Left lobe of liver (tissue), 2 donors: ENCODE measurements at regions not wholly inside any gene's neighbourhood (a gene's known extent, or its start where the extent isn't known, plus 50 kb on each side); places are given as distances from the start of the nearest gene placed in this dataset.

Source experiments
- ATAC-seq: fragments of 200-7000 bp; cut with Tn5 transposase; one replicate; pipeline ENCODE4 v1.9.1; 2020; ENCODE audit warnings: mild to moderate bottlenecking, moderate library complexity
- DNase-seq: peaks from one replicate; pipeline ENCODE4 v3.0.0-alpha.2; 2020; ENCODE audit warnings: low spot score
- donor health status: DM: no; HTN: no; CAD: no; lungs with moderate emphysema.
- donor health status: DM: no; HTN: yes; CAD: no.

DNA sequence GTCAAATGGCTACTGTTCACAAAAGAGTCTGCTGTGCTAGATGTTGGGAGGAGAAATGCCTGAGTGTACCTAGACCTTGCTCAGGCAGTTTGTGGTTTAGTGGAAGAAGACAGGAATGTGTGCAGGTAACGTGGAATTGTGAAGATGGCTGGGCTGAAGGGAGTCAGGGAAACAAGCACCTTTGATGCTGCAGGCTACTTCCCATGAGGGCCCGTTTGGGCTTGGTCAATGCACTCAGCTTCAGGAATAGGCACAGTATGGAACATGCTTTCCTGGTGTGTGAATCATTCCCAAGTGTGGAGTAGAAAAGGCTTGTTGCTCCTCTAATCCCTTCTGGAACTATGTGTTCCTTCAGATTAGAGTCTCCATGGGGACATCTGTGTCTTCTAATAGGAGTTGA lies 318.3 kb upstream of the MTNR1B start:
- DNase-seq (no peak), ATAC-seq (no peak)

DNA sequence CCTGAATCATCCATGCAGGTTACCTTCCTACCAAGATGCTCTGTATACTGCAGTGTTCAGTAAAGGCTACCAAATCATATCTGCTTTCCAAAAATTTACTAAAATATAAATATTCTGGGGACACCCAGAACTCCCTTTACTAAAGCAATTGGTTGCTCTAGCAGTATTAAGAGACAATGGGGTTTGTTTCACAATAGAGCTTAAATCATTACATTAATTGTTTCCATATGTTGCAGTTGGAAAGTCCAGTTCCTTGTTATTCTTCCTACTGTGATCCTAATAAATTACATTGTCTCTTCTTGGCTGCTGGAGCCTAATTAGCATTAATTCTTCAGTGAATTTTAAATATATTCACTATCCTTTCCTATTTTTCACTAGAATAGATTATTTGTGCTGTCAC lies 316.0 kb upstream of the MTNR1B start:
- DNase-seq (no peak), ATAC-seq (no peak)

DNA sequence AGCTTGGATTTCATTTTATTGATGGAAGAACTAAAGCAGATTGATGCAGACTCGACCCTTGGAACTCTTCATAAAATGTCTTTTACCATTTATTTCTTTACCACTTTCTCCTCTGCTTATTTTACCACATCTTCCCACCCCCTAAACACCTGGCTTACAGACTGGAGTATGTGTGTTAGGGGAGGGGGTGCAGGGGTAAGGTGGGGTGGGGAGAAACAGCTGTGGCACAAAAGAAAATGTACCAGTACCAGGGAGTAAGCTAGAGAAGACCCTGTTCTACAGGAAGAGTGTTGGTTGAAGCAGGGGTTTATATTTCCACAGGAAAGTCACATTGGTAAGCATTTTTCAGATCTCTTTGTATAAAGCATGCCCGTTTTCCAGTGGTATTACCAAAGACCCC lies 312.7 kb upstream of the MTNR1B start:
- DNase-seq (no peak), ATAC-seq (no peak)

DNA sequence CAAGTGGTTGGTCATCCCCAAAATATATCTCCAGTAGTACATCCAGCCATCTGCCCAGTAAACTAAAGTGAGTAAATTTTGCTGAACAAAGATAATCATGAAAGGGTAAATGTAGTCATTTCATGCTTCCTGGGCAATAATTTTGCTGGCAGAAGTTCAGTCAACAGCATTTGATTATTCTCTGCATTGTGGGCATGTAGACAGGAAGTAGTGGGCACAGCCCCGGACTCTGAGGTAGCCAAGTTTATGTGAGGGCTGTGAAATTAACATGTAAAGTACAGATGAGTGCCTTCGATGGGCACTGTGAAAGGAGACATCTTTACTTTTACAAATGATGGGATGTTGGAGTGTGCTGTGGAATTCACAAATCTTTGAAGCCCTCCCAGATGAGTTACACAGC lies 312.2 kb upstream of the MTNR1B start:
- DNase-seq, result no peak
- ATAC-seq, result no peak

DNA sequence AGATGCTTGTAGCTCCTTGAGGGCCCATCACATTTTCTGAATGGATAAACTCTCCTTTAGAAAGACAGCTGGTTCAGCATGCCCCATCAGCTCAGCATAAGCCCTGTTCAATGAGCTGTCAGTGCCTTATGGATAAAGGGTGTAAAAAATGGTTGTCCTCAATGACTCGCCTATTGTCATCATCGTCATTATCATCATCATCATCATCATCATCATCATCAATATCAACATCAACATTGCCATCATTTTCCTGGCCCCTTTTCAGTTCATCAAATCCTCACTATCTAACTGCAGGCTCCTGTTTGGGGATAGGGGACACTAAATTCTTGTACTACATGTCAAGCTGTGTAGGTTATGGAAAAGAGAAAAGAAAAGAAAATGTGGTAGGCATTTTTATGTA lies 310.7 kb upstream of the MTNR1B start:
- DNase-seq (no peak), ATAC-seq (no peak)

DNA sequence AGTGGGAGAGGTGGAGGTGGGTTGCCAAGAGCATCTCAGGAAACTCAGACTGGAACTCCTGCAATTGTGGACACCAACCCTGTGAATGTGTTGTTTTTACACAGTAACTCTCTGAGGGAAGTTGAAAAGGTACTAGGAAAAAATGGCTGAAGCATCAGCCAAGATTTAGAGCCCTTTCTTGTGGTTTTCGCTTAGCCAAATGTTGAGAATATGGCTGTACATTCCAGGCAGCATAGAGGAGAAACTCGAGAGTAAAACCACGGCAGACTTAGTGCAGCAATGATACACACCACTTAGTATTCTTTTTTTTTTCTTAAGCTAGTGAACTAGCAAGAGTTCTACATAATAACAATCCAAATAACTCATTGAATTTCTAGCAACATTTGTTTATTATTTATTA lies 309.7 kb upstream of the MTNR1B start:
- DNase-seq, result no peak
- ATAC-seq, result no peak

DNA sequence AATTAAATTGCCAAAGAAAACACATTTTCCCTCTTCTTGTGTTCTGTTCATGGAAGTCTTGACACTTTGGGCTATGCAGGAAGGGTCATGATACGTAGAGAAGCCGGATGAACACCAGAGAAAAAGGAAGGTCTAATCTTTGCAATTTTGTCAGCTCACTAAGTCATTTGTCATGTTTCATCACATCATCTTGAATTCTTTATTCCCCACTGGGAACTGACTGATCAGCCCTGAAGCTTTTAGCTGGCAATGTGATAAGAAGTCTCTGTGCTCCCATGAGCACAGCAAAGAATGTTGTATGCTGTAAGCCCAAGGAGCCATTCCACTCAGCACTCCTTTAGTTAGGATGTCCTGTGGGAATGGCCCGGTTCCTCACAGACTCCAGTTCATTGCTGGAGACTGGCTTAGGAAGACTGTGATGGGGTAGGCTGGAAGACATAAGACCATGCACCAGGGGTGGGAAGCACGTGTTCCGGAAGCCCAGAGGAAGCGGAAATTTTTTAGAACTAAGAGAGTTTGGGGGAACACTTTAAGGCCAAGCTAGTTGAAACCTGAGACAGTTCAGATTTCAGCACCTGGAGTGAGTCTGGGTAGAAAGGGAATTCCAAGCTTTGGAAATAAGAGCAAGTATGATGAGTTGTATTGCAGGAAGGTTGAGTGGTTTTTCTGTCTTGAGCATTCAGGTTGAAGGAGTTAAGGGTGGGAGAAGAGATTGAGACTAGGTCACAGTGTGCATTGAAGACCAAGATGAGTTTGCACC lies 306.7 kb upstream of the MTNR1B start:
- DNase-seq, result no peak

DNA sequence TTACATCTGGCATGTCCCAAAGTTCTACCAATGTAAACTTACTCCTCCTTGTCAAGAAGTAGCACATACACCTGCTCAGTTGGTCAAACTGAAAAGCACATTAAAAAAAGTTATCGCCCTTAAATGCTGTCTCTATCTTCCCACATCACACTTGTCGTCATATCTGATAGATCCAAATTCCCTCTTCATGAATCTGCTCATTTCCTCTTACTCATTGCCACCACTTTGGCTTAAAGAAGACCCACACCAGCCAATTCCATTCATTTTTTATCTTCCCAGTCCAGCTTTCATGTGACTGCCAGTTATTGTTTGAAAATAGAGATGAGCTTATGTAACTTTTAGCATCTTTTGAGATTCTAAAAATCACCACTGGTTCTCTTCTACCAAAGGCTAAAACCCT lies 305.9 kb upstream of the MTNR1B start:
- ATAC-seq (no peak), DNase-seq (no peak)

More for the DNA sequence above, 306.7 kb upstream of the MTNR1B start:
- ATAC-seq, result no peak

DNA sequence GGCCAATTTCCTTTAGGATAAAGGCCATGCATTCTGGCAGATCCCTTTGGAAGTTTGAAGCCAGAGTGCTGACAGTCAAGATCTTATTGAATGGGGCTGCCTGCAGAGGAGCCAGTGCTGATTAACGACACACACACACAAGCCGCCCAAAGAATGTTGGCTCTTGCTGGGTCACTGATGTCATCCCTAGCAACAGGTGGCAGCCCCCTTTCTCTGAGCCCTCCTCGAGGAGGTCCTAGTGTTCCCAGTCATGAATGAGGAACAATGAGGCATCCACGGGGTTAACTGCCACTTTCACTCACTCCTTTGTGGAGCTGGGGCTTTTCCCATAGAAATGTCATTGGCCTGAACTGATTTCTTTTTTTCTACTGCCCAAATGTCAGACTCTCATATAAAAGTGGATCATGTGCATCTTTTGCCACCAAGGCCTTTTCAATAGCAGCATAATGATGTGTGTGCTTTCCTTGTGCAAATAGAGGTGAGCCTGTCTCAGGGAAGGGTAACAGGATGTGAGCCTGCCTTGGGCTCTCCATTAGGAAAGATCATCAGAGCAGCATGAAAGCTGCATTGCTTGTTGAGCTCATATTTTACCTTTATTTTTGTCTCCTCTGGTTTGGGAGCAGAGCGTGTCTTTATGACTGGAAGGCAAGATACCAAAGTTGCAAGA lies 301.8 kb upstream of the MTNR1B start:
- no peak for ATAC-seq
- no peak for DNase-seq

DNA sequence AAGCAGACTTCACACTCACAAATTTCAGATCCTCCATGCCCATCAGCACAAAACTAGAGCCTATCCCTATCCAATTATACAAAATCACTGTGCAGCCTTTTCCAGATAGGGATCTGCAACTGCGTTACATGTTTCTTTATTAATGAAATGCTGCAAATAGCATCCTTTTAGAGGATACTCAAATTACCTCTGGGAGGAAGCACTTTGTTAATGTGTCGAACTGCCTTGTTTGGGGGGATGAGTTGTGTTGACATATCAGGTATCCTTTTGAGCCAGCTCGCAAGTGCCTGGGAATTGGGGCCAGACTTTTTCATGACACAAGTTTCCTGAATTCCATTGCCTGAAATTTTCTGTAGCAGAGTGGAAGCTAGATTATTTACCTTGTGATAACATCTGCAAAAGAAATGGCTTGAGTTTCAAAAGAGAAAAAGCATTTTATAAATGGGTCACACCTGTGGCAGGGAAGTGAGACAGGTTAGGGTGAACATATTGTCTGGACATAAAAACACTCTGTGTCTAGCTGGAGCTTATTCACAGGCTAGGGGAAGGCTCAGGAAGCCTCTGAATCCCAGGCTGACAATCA lies 299.1 kb upstream of the MTNR1B start:
- DNase-seq (no peak), ATAC-seq (no peak)

DNA sequence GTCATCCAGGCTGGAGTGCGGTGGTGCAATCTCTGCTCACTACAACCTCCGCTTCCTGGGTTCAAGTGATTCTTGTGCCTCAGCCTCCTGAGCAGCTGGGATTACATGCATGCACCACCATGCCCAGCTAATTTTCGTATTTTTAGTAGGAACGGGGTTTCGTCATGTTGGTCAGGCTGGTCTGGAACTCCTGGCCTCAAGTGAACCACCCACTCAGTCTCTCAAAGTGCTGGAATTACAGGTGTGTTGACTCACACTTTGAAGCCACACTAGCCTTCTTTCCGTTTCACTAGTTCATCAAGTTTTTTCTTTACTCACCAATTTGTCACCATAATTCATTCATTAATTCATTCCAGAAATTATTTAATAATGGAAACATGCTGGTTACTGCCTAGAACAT lies 298.4 kb upstream of the MTNR1B start:
- DNase-seq, result no peak
- no peak for ATAC-seq

DNA sequence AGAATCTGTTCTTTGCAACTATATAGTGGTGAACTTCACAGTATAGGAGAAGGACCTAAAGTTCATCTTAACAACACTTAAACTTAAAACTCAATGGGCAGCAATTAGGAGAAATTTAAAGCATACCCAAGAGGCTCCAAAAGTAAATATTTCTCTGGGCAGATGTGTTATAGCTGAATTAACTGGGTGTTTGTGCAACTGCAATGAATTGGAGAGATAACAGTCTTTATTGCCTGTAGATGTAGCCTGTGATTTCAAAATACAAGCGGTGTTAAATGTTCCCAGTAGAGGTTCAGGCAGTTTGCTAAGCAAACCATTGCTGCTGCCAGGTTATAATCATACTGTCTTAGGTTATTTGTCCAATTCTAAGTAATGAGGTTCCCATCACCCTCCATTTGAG lies 294.1 kb upstream of the MTNR1B start:
- no peak for ATAC-seq

DNA sequence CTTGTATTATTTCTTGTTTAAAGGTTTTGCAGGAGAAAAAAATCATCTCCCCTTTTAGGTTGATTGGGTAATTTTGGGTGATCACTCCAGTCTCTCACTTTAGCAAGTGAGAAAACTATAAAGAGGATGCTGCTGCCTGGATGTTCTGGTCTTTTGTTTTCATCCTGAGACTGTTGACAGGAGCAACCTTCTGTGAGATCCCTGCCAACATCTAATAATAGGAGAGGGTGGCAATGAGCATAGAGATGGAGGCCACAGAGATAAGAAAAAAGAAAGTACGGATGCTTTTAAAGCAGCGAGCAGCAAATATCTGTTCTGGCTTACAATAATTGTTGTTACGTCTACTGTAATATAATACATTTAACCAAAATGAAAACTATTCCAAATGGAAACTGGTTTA lies 293.6 kb upstream of the MTNR1B start:
- ATAC-seq (no peak), DNase-seq (no peak)

More for the DNA sequence above, 294.1 kb upstream of the MTNR1B start:
- no peak for DNase-seq

DNA sequence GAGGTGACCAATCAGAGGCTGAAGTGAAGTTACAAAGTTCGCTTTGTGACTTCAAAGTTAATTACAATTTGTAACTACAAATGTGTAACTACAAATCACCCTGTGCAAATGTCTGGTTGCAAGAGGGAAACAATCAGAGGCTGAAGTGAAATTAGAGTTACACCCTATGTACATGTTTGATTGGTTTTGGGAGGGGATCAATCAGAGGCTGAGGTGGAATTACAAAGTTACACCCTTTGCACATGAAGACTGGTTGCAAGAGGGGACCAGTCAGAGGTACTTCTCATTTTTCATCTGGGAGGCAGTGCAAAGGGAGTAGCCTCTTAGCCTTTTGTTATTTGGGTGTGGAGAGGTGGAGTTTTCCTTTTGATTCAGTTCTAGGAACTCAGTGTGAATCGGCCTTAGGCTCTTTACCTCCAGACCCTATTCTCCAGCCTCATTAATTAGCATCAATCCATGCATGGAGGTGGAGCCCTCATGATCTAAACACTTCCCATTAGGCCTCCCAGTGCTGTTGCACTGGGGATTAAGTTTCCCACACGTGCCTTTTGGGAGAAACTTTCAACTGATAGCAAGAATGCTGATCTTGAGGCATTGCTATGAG lies 291.3 kb upstream of the MTNR1B start:
- no peak for ATAC-seq
- no peak for DNase-seq

DNA sequence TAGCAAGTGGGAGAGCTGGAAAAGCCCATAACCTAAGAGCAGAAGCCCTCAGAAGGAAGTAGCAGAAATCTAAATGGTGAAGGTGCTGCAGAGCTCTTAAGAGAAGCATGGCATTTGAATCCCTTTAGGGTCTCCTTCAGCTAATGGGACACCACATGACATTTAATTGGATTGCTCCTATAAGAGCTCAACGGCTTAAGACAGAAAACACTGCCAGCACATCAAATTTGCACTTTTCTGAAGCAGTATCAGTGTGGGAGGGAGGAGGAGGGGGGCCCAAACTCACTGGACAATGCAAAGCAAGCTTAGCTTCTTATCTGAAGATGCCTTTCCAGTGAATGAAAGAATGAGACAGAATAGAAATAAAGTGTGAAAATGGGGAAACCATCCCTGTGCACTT lies 287.9 kb upstream of the MTNR1B start:
- ATAC-seq, result no peak
- DNase-seq, result no peak

DNA sequence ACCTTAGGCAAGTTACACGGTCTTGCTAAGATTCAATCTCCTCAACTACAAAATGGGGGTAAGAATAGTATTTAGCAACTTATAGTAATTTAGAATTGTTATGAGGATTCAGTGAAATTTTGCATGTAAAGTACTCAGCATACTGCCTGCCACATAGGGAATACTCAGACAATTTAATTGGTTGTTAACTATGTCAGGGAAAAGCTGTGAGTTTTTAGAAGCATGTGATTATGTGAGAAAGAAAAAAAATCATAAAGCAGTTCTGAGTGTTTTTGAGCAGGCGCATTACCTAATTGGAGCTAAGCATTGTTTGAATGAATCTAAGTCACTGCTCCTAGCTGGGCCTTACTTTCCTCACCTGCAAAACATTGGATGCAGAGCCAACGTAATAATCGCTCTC lies 287.3 kb upstream of the MTNR1B start:
- ATAC-seq (no peak), DNase-seq (no peak)

DNA sequence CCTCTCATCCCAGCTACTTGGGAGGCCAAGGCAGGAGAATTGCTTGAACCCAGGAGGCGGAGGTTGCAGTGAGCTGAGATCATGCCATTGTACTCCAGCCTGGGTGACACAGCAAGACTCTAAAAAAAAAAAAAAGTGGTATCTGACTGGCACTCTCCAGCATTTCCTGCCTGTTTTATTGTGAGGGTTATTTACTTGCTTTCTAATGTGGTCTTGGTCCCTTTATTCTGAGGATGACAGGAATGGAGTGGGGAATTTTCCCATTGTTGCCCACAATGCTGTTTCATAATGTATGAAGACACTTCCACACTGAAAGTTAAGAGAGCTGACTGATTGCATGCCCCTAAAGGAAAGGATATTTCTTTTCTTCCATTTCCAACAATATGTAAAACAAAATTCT lies 286.5 kb upstream of the MTNR1B start:
- no peak for ATAC-seq
- DNase-seq, result no peak

DNA sequence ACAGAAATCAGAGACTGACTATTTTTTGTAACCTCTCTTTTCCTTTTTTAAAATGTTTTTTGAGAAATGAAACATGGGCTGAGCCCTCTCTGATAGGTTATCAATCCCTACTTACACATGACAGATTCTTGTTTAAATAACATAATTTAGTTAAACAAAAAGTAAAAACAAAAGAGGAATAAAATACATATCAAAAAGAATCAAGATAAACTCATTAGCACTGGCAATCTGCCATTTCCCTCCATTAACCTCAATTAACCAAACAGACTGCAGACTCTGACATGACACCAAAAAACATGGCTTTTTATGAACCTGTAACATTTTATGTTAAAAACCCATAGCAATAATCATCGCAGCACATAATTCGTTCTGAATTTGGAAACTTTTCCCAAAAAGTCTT lies 284.4 kb upstream of the MTNR1B start:
- ATAC-seq (no peak), DNase-seq (no peak)

DNA sequence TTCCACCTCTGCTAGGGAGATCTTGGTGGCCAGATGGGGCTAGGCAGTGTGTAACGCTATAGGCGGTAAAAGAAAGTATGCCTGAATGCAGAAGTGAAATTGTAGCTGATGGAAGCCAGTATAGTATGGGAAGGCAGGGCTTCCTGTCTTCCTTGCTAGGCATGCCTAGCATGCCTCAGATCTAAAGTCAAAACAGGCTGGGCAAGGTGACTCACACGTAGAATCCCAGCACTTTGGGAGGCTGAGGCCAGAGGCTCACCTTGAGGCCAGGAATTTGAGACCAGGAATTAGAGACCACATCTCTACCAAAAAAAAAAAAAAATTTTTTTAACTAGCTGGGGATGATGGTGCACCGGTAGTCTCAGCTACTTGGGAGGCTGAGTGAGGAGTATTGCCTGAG lies 281.7 kb upstream of the MTNR1B start:
- DNase-seq (no peak), ATAC-seq (no peak)

DNA sequence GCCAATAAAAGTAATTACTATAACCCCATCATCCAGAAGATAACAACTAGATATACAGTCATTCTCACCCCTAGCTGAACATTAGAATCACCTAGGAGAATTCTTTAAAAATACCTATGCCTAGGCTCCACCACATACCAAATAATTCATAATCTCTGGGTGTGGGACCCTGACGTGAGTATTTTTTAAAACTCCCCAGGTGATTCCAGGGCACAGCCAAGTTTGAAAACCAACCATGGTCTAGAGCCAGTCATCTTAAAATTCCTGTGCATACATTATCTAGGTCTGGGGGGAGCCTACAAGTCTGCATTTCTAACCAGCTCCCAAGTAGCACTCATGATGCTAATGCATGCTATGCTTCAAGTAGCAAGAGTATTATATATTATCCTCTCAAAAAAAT lies 281.0 kb upstream of the MTNR1B start:
- DNase-seq (no peak), ATAC-seq (no peak)

DNA sequence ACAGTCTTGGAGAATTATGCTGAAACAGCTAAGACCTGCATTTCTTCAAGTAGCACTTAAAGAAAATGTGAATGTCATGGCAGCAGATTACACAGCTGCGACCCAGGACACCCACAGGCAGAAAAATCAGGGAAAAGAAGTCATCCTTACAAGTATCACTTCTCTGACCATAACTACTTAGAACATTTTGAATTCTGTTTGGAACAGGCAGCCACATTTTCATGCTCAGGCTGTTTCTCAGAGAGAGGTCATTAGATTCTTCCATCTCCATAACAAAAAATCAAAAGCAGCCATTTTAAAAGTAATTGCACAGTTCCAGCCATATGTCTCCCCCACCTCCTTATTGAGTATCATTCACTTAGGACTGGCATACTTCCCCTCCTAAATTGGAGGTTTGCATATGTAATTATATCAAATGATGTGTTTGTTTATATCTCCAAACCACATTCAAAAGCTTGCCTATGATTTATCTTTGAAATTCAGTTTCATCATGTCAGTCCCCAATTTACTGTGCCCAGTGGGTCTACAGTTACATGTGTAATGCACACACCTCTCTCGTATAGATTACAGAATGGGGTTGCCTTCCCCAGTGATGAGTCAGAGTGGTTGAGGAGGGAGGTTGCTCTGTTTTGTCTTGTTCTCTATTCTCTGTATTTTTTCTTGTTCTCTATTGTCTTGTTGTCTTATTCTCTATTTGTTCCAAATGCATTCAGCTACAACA lies 276.5 kb upstream of the MTNR1B start:
- no peak for ATAC-seq
- DNase-seq, result no peak
